ENCODE measurements at regions not wholly inside any gene's neighbourhood (a gene's known extent, or its start where the extent isn't known, plus 50 kb on each side); places are given as distances from the start of the nearest gene placed in this dataset.

DNA sequence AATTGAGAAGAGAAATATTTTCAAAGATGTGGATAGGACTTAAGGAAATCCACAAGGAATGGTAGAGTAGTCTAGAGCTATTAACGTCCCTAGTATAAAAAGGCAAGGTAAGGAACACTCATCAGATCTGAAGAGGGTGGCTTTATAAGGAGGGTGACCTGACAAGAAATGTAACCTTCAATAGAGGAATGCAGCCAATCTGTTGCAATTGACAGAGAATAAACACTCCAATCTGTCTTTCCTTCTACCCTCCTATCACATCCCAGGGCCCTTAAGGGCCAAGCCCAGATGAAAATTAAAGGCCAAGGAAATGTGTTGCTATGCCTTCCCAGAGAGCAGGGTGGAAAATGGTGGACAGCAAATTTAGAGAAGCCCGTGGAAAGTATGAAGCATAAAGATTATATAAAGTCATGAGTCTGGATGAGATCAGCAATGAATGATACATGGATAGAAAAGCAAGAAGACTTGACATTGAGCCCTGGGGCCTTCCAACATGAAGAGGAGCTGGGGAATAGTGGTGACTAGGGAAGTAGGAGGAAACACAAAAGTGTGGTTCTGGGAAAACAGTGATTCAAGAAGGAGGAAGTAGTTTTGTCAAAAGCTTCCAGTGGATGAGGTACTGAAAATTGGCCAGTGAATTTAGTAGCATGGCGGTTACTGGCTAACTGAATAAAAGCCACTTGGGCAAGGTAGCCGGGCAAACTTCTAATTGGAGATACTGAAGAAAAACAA is 270.6 kb upstream of the TANK start:
- DNase-seq = no peak

DNA sequence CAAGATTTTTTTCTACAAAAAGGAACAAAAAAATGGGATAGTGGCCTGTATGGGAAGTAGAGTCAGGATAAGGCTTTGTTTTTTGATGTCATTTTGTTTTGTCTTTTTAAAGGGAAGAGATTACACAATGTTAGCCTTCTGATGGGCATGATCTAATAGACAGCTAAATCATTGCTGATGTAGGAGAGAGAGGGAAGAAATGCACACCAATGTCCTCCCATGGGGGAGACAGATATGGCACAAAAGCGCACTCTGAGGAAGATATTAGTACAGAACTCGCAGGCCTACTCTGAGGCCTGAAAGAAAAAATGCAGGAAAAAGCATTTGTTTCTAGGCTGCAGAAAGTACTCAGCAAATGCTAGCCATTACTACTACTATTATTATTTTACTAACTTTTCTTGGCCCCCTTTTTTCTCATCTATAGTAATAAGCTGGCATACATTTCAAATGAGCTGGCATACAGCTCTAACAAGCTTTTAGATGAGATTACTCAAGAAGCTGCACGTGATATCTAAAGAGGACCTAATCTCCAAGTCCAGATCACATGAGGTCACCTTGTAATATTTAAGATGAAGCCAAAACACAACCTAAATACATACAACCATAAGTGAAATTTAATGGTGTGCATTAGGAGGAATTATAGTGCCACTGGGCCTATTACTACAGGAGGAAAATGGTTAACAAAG is 269.4 kb upstream of the TANK start:
- no peak for DNase-seq

DNA sequence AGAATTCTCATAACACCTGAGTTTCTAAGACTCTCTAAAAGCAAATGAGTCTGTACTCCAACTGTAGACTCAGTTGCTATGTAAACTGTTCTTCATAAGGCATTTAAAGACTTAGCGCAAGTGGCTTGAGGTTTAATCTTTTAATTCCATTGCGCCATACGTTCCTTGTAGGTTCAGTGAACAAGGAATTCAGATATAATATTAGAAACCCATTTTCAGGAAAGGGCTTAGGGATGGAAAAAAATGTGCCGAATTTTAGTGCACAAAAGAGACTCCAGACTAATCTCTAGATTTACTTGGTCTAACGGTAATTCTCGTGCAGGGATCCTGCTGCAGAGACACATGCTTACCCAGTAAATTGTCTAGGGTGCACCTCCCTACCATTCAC is 268.9 kb upstream of the TANK start:
- DNase-seq = no peak

DNA sequence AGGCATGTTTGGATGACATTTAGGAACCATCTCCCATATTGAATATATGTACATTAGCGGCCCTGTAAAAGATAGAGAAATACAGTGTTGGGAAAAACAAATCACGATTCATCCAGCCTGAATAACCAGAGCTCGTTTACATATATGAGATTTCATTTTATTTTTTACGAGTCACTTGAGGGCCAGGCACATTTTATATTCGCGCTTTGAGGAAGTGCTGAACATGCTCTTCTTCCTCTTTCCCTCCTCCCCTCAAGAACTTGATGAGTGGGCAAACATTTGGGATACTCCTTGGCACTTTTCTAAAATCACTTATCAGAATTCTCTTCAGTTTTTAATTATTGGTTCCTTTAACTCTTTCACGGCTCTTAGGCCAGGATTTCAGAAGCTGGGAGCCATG is 268.0 kb upstream of the TANK start:
- DNase-seq = no peak

DNA sequence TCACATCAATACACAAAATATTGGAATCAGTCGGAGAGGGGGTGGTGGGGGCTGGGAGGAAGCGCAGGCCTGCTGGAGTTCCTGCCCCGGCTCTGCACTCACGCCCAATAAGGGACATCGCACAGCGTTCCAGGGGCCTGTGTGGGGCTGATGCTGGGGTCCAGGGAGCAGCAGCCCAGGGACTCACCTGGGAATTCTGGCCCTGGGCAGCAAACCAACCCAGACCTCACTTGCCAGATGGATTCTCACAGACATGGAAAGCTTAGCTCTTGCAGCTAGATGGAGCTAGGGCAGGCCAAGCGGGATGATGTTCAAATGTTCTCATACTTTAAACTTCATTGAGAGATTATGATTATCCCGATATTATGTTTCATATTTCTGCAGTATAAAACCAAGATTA is 266.6 kb upstream of the TANK start:
- no peak for DNase-seq

DNA sequence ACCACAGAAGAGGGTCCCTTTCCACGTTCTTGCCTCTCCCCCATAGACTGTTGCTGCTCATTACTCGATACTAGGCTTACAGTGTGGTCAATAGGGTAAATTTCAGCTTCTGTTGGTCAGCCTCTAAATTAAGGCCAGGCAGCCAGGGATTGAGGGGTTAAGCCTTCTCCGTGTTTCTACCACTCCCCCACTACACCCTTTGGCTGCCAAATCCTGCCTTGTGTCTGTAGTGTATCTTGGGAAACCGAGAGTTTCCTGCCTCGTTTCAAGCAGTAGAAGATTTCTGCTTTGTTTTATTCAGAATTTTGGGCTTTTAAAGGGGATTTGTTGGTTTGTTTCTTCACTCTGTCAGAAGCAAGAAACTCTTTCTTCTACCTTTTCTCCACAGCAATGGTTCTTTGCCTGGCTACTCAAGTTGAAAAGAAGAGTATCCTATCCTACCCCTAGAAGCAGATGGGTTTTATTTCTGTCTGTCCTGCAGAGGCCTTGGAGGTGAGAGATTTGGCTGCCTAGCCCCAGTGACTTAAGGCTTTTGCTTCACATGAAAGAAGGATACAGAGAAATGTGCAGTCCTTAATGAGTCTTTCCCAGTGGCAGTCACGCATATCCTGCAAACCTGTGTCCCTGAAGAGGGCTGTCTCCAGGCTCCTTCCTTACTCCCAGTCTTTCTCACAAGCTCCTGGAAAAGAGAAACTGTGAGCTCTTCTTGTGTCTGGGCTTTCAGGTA is 261.5 kb upstream of the TANK start:
- DNase-seq = no peak

DNA sequence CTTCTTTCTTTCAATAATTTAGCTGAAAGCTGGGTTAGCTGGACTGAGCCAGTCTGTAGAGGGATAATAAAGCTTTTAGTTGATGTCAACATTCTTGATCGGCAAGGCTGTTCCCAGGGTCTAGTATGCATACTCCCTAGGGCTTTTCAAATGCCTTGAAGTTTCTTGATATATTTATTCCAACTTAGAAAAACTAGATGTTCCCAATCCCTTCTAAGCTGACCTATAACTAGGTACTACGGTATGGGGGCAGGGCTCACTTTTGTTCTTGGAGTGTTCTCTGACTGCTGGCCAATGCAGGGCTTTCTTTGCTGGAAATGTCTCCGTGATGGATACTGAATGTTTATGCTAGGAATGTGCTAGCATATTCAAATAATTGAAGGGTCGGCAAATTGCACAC is 258.6 kb upstream of the TANK start:
- no peak for DNase-seq

DNA sequence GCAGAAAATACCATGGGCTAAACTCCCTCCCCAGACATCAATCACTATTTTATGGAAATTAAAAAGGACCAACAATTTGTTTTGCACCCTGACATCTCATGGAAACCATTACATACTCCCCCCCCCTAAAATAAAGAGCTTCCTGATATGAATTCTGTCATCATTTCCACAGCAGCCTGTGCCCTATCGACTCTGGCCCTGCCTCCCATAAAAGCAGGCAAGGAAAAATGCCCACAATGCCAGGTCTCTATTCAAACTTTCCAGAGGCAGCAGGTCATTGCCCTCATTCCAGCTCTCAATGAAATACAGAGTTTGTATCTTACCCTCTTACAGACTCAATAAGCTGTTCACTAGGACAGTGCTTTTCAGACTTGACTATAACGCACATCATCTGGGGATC is 254.4 kb upstream of the TANK start:
- no peak for DNase-seq

DNA sequence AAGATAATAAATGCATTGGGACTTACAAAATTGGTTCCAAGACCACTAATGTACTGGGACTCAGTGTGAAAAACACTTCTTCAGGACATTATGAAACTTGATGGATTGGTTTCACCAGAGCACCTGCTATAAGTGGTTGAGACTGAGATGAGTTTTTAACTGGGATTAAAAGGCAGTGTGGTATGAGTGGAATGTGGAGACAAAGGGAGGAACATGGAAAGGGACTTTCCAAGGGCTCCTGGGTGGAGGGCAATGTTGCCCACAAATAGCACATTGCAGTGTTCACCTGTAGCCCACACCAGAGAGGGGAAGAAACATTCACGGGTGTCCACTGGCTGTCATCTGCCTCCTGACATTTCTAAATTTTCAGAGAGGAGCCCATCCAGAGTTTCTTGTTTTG is 253.3 kb upstream of the TANK start:
- no peak for DNase-seq

DNA sequence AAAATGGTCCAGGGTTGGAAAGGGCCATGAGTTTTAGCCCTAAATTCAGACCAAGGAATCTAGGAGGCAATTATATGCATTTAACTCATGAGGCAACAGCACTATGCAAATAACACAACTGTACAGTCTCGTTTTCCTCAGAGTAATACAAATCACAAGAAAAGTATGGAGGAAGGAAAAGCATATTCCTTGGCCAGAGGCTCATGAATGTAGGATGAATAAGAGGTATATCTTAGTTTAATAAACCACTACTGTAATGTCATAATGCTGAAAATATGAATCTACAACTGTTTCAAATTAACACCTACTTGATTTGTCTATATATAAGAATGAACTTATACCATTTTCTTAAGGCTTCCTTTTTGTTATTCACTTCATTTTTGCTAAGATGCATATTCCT is 252.5 kb upstream of the TANK start:
- no peak for DNase-seq

DNA sequence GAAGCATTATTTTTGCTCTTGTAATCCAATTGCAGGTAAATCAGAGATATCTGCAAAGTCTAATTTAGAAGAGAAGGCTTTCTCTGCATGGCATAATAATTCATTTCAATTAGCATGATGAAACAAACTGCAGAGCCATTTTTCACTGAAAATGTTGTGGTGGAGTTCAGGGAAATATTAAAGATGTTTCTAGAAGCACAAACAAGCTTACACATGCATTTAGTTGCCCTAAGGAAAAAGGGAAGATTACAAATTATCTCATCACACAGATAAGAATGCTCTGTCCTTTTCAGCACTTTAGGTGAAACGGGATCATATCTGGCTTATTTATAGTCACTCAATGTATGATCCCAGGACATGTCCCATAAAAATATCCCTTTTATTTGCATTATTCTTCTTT is 252.1 kb upstream of the TANK start:
- no peak for DNase-seq

DNA sequence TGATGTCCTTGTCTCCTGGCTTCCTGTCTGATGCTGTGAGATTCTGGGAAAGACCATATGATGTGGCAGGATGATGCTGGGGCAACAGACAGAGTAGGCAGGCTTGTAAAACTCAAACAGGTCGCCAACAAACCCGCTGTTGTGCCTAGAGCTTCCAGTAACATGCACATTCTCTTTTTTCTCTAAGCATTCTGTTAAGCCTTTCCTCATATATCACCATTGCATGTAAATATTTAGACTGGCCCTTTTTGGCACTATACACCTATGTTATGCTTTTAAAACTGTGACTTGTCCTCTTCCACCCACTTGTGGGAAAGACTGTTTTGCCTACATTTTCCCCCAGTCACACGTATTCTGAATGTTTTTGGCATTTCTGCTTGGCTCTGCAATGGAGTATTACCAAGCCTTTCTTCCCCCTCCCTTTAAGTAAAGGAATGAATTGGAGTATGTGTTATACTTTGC is 250.4 kb upstream of the TANK start:
- DNase-seq = no peak

DNA sequence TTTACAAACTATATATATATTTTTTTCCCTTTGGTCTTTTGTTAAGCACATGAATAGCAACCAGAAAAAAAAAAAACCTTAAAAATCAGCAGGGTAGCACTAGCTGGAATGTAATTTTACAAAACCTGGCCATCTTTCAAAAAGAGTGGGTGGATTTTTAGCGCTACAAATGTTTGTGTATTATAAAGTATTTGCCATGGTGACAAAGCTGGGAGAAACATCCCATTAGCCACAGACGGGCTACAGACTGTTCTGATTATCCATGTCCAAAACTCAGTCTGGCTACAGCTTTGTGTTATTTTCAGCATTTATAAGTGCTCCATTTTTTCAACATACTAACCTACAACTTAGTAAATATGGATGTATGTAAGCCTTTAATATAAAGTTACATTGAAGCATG is 249.5 kb upstream of the TANK start:
- no peak for DNase-seq

DNA sequence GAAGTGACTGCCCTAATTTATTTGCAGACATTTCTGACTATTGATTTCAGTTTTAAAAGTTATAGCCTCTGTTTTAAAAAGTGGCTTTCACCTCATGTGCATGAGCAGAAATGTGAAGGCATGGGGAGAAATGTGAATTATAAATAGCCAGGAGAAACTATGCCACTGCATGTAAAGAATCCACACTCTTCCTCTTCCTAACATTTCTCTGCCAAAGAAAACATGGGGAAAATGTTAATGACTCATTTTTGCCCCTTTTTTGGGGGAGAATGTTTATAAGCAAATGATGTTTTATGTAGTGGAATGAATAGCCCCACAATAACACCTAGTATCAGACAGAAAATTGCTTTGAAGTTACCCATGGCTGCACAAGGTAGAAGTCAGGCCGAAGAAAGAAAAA is 249.0 kb upstream of the TANK start:
- no peak for DNase-seq

DNA sequence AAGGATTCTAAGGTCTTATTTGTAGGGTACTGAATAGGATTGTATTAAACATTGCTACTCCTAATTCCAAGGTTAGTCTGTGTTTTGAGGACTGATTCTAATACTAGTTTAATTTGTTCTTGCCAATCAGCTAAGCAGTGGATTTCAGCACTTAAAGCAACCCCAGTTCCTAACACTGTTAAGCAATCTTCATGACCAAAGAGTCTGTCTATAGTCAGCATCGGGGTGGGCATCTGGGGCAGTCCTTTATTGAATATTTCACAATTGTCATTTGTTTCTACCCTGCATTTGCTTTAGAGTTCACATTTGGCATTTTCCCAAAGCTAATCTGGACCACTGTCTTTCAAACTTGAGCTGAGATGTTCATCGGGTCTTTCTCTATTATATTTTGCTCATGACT is 248.0 kb upstream of the TANK start:
- DNase-seq = no peak

DNA sequence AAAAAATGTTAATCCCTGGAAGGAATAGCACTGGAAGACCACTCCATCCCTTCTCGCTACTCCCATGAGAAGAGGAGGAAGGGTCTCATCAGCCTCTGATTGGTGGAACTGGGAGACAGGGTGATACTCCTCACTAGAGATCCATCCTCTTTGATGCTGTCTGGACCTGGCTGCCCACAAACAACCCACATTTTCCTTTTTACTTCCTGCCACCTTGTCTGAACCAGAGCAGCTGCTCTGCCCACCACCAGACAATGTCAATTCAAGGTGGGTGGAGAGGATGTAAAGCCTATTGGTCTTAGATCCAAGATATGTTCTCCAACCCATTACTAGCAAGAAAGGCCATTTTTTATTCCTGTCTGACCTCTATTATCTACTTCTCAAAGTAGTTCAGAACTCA is 246.9 kb upstream of the TANK start:
- no peak for DNase-seq

DNA sequence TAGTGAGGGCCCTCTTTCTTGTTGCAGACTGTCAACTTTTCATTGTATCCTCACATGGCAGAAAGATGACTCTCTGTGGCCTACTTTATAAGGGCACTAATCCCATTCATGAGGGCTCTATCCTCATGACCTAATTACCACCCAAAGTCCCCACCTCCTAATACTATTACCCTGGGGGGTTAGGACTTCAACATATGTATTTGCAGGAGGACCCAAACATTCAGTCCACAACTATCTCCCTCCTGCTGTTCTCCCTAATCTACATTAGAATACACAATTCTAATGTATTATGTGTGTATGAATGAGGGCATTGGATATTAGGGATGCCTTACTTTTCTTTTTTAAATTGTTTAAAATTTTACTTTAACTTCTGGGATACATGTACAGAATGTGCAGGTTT is 246.0 kb upstream of the TANK start:
- DNase-seq = no peak

DNA sequence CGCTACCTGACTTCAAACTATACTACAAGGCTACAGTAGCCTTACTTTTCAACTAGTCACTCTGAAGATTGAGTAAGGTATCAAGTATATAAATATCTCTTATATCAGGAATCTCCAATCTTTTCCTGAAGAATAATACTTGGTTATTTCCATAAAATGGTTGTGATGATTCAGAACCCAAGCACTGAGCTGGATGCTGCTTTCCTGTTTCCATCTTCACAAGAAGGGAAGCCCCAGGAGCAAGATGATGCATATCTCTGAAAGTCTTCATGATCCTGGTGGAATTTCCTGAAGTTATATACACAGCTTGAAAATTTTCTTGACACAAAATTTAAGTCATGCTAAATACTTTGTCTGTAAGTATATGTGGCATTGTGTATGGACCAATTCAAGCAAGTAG is 243.9 kb upstream of the TANK start:
- DNase-seq = no peak

DNA sequence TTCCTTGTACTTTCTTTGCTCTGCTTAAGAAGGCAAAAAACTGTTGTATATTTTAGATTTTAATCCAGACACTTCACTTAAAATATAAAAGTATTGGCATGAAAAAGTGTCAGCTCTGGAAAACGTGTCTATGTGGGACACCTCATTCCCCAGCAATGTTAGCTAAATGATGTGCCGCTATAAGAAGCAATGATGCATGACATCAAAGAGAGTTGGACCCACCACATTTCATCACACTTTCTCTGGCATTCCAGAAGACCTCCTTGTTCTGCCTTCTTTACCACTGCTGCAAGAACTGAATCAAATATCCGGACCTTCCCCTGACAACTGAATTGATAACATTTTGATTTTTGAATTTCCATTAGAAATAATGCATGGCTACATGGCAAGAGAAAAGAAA is 242.4 kb upstream of the TANK start:
- DNase-seq = no peak

DNA sequence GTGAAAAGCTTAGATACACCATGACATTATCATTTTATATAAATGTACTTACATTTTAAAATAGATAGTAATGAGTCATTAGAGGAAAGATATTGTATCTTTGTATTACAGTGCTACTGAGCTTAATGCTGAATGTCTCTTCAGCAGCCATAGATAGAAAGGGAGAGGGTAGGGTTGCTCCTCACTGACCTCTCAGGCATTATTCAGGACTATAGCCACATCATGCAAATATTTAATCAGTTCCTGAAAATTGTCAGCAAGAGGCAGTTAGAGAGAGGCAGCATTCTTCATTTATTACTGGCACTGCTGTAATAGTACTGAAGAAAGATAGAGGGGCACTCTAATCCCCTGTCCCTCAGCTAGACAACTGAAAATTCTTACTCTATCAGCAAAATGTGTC is 242.0 kb upstream of the TANK start:
- no peak for DNase-seq

DNA sequence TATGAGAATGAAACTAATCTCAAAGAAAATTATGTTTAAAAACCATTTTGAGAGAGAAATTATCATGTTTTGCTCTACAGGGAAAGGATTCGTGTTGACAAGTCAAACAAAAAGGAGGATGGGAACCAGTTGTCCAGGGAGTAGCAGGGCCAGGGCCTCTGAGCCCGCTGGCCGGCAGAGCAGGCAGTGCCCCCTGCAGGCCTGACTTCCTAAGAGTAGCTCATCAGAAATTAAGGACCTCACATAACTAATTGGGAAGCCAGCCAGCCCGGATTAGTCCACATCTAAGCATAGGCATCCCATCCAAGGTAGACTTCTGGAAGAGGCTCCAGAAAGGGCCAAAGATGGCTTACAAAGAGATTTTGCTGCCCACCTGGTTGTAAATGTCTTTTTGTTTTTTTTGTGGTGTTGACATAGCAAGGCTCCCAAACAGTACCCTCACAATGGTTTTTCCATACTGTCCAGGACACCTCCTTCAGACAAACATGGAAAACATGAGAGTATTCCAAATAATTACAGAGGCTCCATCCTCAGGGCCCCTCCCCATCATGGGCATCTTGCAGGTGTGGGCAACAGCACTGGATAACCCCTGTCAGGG is 241.2 kb upstream of the TANK start:
- peak; percentile 34 for DNase-seq

DNA sequence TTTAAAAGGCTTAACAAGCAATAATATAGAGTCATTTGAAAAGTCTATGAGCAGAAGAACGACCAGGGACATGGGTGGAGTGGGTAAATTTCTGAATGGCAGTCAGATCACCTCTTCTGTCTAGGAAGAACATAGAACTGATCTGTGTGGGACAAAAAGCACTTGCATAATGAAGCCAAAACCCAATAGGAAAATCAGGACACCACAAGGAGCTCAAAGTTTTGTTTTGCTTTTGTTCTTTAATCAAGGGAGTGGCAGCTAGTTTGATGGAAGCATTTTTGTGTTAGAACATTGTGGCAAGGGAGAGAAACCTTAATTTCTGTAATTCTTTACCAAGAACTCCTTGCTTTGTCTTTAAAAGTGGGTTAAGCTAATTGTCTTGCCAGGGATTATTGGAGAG is 240.2 kb upstream of the TANK start:
- no peak for DNase-seq

DNA sequence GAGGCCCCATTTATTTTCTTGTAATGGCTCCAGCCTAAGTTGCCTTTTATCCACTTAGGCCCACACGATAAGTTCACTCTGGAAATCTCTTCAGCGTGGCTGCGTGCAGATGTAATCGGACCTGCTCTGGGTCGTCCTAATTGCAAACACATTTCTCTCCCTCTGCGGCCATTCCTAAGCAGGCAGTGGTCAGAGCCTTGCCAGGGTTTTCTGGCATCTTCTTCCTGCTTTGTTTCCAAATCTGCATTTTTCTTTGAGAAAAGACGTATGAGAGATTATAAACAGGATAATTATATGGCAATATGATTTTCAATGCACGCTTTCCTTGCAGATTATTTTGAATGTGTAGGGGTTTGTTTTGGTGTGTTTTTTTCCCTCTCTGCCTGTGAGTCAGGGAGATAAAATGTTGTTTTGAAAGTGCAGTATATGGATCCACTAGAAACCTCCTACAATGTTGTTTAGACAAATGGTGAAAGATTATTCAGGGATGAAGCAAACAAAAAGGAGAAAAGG is 239.4 kb upstream of the TANK start:
- DNase-seq = no peak

Measured in RPMI8226 (cell line).